ENCODE measurements at regions not wholly inside any gene's neighbourhood (a gene's known extent, or its start where the extent isn't known, plus 50 kb on each side); places are given as distances from the start of the nearest gene placed in this dataset.
A peak's percentile ranks its signal among the peaks of the same experiment; 100 is the strongest.

DNA sequence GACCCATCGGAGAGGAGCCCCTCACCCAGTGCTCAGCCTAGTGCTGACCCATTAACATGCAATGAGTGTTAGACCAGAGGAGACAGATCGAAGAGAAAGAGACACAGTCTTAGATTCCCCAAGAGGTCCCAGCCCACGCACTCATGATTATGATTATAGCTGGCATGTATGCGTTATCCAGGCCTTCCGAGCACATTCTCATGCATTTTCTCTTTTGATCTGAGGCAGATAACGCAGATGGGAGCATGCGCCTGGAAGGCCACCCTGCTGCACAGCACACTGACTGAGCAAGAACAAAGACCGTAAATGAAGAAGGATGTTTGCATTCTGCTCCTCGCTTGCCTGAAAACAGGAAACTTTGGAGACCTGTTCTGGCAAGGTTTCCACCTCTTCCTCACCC lies 232.7 kb downstream of the SOX9 start:
- intact Hi-C loops (cut with DNase I) = no loop called here
- no peak for DNase-seq (ENCODE audit: low spot score)

DNA sequence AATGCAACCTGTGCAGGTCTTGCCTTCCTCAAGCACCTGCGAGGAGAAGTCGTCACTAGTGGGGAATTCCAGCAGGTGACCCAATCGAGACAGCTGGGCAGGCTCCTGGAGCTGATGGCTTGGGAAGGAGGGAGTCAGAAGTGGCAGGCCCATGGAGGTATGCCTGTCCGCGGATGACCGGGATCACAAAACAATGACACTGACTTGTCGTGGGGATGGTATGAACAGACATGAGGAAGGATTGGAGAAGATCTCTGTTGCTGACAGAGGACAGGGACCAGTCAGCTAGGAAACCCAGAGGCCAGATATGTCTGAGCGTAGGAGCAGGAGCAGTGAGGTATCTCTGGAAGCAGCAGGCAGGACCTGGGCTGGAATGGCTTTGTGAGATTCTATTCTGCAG lies 233.3 kb downstream of the SOX9 start:
- DNase-seq (ENCODE audit: low spot score) = no peak
- intact Hi-C loops (cut with DNase I) = no loop called here

DNA sequence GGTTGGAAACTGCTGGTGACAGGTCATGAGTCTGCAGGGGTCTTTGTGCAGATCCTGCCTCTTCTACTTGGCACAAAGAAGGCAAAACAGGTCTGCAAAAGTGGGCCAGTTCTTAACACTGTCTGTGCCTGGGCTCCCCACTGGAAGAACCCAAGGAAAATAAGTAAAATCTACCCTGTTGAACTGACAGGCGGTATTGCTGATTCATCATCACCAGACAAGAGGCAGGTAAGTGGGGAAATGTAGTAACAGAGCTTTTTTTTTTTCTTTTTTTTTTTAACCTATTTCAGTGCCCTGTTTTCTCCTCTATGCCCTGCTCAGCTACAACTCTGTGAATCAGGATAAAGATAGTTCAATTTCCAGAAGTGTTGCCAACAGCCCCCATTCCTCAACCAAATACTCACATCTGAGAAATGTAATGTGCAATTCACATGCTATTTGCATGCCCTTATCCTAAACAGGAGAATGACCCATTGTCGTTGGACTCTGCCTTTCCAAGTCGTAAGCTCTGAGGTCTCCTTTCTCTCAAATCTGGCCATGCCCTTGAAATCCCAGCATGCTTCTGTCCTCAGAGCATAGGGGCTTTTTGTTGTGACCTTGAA lies 237.0 kb downstream of the SOX9 start:
- intact Hi-C loops (cut with DNase I) = no loop called here
- DNase-seq (ENCODE audit: low spot score) = no peak

DNA sequence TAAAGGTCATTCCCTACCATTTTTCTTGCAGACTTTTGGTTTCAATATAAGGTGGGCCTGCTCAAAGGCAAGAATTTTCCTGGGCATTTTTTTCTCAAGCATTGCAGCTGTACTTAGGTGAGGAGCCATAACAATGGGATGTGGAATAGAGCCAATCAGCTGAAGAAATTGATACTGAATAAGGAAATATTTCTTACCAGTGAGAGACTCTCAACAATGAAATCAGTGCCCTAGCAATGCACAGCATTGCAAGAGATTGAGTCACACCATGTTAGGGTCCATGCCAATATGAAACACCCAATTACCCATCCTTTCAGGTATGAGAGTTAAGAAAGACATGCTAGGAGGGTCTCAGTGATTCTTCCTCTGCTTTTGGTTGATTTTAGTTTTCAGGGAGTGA lies 237.6 kb downstream of the SOX9 start:
- no peak for DNase-seq (ENCODE audit: low spot score)
- intact Hi-C loops (cut with DNase I) = no loop called here

DNA sequence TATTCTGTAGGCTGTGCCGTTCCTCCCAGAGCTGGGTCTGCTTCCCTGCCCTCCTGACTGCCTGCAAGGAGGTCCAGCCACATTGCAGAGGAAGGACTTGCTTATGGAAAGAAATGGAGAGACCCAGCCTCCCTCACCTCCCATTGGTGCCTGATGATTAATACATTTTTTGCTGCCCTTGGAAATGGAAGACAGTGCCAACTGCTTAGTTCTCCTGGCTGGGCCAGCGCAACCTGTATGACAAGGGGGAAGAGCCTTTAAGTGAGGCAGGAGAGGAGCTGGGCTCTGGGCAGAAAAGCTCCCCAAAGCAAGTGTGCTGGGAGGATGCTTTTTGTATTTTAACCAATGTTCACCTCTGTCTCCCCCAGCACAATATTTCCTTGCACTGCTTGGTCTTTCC lies 238.5 kb downstream of the SOX9 start:
- intact Hi-C loops (cut with DNase I) = no loop called here
- no peak for DNase-seq (ENCODE audit: low spot score)

DNA sequence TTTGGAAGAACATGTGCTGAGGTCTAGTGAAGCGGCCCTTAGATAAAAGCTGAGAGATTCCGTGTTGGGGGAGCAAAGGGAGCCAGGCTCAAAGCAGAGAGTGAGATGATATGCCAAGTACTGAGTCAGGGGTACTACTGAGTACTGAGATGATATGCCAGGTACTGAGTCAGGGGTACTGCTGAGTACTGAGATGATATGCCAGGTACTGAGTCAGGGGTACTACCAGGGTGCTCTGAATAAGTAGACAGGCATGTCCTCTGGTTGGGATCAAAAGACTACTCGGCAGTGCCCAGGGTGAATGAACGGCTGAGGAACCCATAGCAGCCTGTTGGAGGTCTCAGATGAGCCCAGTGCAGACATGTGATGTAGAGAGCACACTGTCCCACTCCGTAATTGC lies 239.0 kb downstream of the SOX9 start:
- DNase-seq (ENCODE audit: low spot score) = no peak
- intact Hi-C loops (cut with DNase I) = no loop called here

DNA sequence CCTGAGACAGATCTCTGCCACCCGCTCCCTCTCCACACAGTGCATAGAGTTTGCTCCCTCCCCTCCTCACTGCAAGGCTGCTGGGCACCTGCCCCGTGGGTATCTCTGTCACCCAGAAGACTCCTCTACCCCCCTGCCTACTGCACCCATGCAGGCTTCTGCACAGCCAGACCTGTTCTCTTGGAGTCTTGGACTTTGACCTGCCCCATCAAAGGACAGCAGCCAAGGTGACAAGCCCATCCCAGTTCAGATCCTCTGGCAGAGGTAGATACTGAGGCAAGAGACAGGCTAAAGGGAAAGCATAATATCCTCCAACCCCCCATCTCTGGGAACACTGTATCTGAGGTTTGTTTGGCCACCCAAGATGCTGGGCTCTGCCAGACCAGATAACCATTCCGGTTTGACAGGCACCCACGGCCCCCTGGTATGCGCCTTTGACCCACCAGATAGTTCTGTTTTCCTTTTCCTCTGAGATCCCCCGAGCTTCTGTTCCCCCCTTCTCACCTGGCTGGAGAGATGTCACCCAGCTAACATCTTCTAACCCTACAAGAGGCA lies 239.6 kb downstream of the SOX9 start:
- intact Hi-C loops (cut with DNase I) = no loop called here
- DNase-seq (ENCODE audit: low spot score) = no peak

DNA sequence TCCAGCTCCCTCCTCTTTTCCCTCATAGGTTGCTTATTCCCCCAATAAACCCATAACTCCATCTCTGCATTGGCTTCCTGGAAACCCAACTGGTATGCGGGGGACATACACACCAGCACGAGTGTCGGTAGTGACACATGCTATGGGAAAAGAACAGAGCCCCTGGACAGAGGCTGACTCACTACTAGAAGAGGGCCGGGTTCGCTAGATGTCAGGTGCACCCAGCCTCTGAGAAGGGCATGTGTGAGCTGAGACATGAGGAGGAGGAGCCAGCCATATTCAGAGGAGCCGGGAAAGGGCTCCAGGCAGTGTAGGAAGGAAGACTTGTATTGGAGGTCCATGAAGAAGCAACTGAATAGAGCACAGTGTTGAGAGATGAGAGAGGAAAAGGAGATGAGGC lies 241.1 kb downstream of the SOX9 start:
- DNase-seq (ENCODE audit: low spot score) = no peak
- intact Hi-C loops (cut with DNase I) = no loop called here

DNA sequence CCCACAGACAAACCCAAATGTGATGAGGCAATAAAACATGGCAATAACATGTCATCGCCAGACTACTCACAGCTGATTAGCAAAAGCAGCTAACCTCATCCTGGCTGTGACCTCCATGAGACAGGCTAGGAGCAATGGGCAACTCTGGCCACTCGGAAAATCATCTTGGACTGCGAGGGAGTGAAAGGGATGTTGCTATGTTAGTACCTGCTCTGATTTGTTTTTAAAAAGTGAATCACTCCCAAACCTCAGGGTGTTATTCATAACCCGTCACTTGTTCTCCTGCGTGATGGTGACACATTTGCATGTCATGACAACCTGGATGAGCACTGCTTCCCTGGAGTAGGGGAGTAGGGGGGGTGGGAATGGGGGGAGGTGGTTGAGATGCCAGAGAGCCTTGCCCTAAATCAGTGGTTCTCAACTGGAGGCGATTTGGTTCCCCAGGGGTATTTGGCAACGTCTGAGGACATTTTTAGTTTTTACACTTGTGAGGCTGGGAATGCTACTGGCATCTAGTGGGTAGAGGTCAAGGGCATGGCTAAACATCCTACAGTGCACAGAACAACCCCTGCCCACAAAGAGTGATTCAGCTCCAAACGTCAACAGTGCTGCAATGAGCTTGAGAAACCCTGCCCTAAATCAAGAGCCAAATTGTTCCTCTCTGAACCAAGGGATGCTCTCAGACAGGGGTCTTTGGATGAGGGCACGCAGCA lies 241.7 kb downstream of the SOX9 start:
- intact Hi-C loops (cut with DNase I) = no loop called here
- DNase-seq (ENCODE audit: low spot score) = no peak

DNA sequence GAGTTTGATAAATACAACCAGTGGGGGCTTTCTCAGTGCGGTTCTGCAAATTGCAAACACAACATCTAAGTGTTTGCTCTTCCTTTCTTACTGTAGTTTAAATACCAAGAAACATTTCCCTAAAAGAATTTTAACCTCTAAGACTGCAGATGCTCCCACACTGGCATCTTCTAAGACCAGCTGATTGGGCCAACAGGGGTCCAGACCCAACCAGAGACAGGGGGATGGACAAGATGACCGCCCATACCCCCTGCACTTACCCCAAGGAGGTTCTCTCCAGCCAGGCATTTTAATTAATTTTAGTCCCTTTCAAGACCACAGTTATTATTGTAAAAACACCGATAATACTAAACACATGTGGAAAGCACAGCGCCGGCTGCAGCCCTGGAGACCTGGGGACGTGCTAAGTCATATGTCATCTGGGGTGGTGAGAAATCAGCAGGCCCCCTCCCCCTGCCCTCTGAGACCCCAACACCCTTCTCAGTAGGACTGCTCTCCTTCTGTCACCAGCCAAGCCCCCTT lies 242.3 kb downstream of the SOX9 start:
- intact Hi-C loops (cut with DNase I) = no loop called here
- DNase-seq (ENCODE audit: low spot score) = no peak

DNA sequence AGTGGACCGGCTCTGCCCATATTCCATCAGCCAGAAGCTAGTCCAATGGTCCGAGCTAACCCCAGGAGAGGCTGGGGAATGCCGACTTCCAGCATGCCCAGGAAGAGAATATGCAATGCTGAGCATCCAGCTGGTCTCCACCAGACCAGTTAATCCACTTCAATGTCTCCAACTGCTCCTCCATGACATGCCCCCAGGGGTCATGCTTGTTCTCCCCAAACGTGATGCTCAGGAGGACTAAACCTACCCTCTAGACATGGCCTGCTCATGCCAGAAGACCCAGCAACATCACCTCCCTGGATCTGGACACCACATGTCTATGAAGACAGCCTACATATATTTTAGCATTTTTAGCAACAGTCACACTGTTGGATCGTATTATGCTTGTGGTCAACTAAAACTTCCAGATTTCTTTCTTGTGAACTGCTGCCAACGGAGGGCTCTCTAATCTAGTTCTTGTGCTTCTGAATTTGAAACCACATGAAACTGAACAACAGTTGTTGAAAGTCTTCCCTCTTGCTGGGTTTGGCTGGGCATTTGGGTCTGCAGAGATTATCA lies 245.1 kb downstream of the SOX9 start:
- intact Hi-C loops (cut with DNase I) = no loop called here

DNA sequence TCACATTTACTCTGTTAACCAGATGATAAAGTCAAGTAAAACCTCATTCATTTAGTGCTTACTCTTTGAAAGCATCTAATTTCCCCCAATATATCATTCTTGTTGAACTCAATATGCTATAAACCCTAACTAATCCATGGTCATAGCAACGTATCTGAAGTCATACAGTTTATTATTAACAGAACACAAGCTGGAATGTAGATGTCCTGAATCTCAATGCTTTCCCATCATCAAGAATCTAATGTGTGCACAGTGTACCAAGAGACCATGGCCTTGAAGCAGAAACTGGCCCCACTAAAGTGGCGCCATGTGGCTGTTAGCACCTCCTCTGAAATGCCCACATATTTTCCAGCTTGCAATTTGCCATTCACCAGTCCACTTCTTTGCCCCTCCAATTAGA lies 245.8 kb downstream of the SOX9 start:
- DNase-seq (ENCODE audit: low spot score) = no peak
- intact Hi-C loops (cut with DNase I) = no loop called here

More for the DNA sequence above, 245.1 kb downstream of the SOX9 start:
- no peak for DNase-seq (ENCODE audit: low spot score)

DNA sequence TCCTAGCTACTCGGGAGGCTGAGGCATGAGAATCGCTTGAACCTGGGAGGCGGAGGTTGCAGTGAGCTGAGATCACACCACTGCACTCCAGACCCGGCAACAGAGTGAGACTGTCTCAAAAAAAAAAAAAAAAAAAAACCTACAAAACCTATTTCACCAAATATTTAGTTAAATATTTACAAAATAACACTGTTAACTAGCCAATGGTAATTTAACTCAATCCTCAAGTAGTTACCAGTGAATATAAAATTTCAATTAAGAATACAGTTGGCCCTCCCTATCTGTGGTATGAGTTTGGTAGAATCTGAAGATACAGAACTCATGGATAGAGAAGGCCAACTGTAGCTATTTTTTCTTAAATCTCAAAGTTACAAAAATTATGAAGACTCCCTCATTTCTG lies 247.4 kb downstream of the SOX9 start:
- intact Hi-C loops (cut with DNase I) = no loop called here
- DNase-seq (ENCODE audit: low spot score) = no peak

DNA sequence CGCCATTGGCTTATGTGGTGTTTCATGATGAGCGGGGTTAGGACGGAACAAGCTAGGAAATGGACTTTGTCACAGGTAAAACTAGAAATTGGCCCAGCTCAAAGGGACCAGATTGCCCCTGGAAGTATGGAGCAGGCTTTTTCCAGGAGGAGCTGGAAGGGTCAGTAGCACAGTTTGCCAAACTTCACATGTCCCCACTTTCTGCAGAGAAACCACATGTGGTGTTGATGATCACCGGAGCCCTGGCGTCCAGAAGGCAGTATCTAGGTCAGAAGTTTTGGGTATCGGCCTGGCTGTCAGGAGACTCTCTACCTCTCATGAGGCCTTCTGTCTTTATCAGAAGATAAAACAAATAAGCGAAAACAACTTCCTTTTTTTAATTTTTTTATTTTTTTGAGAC lies 248.5 kb downstream of the SOX9 start:
- intact Hi-C loops (cut with DNase I) = no loop called here
- DNase-seq (ENCODE audit: low spot score) = no peak

DNA sequence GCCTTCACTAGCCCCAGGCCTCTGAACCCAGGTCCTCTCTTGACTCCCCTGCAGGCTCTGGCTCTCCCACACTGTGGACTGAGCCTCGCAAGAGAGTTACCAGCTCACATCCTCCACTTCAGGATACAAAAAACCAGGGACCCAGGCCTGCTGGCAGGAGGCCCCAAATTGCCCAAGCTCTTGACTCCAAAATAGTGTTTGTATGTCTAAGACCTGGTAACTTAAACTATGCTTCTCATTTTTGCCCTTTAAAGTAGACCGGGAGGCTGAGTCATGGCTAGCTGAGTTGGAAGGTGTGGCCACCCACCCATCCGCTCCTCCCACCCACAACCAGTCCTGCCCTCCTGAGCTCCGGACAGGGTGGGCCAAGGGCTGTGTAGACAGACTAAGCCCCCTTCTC lies 250.0 kb downstream of the SOX9 start:
- no peak for DNase-seq (ENCODE audit: low spot score)
- intact Hi-C loops (cut with DNase I) = no loop called here

DNA sequence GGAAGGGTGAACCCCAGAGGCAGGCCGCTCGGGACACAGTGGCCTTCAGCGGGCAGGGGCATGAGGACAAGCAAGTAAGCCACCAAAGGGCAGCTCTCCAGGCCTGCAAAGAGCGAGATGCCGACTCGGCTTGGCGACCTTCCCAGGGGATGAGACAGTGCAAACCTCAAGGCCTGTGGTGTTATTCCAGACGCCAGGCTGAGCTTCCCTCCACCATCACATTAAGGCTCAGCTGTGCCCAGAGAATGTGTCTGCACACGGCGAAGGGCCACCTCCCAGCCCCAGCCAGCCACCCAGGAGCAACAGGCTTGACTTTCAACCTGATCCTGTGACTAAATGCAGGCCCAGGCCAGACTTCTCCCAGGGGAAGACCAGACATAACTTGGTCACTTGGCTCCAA lies 251.4 kb downstream of the SOX9 start:
- intact Hi-C loops (cut with DNase I) = no loop called here
- DNase-seq (ENCODE audit: low spot score) = peak; percentile 79

DNA sequence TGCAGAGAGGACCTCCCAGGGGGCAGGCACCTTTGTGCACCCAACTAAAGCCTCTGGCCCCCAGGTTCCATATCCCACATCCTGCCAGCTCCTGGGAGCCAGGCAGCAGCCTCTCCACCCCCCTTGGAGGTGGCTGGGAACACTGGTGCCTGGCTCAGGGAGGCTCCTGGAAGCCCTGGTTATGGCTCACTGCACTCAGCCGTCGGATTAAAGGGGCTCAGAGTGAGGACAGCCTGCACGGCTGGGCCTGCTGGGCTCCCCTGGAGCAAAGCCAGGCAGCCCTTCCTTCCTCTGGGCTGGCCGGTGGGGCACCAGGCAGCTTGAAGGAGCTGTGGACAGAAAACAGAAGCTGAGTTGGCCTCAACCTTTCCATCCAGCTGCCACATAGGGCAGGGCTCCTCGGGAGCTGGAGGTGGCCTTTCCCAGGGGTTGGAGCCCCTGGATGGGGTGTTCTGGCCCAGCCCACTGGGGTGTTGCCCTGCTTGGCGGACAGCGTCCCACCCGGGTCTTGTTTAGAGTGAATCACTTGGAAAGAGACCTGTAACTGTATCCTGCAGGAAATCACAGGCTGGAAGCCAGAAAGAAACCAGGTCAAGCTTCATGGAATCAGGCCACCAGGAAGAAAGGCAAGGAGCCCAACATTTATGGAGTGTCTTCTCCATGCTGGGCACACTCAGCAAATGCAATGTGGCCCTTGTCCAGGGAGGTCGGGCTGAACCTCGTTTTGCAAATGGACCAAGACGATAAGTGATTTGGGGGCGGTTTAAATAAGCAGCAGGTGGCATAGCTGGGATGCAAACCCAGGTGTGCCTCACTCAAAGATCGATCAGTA lies 253.3 kb downstream of the SOX9 start:
- peak; percentile 58 for DNase-seq (ENCODE audit: low spot score)
- intact Hi-C loops (cut with DNase I) = no loop called here

DNA sequence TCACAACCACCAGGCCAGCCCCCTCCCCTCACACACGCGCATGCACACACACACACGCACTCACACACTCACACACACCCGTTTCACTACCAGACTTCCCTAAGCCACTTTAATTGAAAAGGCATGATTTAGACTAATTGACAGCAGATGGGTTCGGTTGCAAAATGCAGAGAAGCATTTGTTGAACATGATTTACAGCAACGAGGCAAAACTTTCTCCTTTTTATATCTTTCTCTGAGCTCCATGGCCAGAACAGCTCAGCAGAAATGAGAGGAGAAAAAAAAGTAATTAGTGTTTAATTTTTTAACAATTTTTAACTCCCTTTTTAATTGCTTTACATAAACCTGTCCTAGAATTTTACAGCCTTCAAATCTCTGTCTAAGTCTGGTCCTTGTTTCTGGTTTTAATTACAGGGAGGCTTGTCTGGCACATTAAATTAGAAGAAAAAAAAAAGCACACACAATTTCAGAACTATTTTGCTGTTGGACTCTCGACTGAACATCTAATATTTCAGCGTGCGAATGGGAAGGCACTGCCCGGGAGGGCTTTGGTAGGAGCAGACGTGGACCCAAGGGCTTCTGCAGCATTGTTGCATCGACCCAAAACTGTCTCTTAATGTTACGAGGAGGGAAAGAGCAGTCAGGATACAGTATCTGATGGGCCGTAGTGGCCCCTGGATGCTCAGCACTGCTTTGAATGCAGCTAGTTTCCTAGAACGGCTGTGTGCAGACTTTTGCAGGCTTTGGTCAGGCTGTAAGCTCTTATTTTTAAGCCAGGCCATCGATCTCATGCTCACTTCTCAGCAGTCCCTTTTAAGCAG lies 255.9 kb downstream of the SOX9 start:
- intact Hi-C loops (cut with DNase I) = no loop called here
- peak; percentile 18 for DNase-seq (ENCODE audit: low spot score)

All from posterior vena cava (tissue), 2 donors.